NCI-H2227 (cell line): ENCODE measurements at regions not wholly inside any gene's neighbourhood (a gene's known extent, or its start where the extent isn't known, plus 50 kb on each side); places are given as distances from the start of the nearest gene placed in this dataset.
"Not testable (repeated sequence)": the region's sequence is repeated elsewhere in the genome, so short reads cannot be mapped to it uniquely, and the experiment has no call there.

Experiments
- DNase-seq: peaks from one replicate; lab custom pipeline; 2025; ENCODE audit not compliant: unreplicated experiment; lab: John Stamatoyannopoulos, UW

- no peak for DNase-seq
Observed at GRCh38 chr4:177235026-177235425, 74.6 kb upstream of the NEIL3 start.

- DNase-seq, result no peak
Observed at GRCh38 chr4:177236886-177237285, 72.8 kb upstream of the NEIL3 start.

GRCh38 chr4:177237291-177237690 is 72.4 kb upstream of the NEIL3 start:
- no peak for DNase-seq

GRCh38 chr4:177239477-177239876 is 70.2 kb upstream of the NEIL3 start:
- no peak for DNase-seq

- DNase-seq, result no peak
Observed at GRCh38 chr4:177239878-177240277, 69.8 kb upstream of the NEIL3 start.

GRCh38 chr4:177242651-177243286 is 66.9 kb upstream of the NEIL3 start:
- no peak for DNase-seq

GRCh38 chr4:177246641-177247584 is 62.8 kb upstream of the NEIL3 start:
- no peak for DNase-seq

- DNase-seq, result peak; percentile 82
Observed at GRCh38 chr4:177250056-177250696, 59.5 kb upstream of the NEIL3 start.

GRCh38 chr4:177251237-177251636 is 58.4 kb upstream of the NEIL3 start:
- no peak for DNase-seq

- no peak for DNase-seq
Observed at GRCh38 chr4:177255359-177255758, 54.3 kb upstream of the NEIL3 start.

GRCh38 chr4:177256950-177257349 is 52.7 kb upstream of the NEIL3 start:
- peak; percentile 52 for DNase-seq

GRCh38 chr4:177259466-177259865 is 50.2 kb upstream of the NEIL3 start:
- DNase-seq, result not testable (repeated sequence)
